Lung (tissue), 11 donors: ENCODE measurements at regions not wholly inside any gene's neighbourhood (a gene's known extent, or its start where the extent isn't known, plus 50 kb on each side); places are given as distances from the start of the nearest gene placed in this dataset.

ENCODE experiments used
- ATAC-seq: fragments of 200-7000 bp; cut with Tn5 transposase; one replicate; pipeline ENCODE4 v1.9.1; 2020; ENCODE audit warnings: moderate number of reproducible peaks; ENCODE audit not compliant: insufficient read depth, low FRiP score
- DNase-seq, 3 donors: peaks; one replicate each; pipeline ENCODE4 v3.0.0-alpha.2; 2013 to 2017
- H3K27ac ChIP-seq, 2 donors: one replicate each; pipeline ENCODE4 v1.5.1; 2013; ENCODE audit warnings: mild to moderate bottlenecking in 2 of 2, moderate library complexity in 2 of 2, control low read depth in 1 of 2, inconsistent platforms in 1 of 2, low read depth in 1 of 2, low read length in 1 of 2
- H3K27me3 ChIP-seq, 3 donors: one replicate each; pipeline ENCODE4 v1.5.1; 2013; ENCODE audit warnings: low read length in 2 of 3; ENCODE audit not compliant: control insufficient read depth in 3 of 3, insufficient read depth in 3 of 3
- H3K36me3 ChIP-seq, 4 donors: one replicate each; pipeline ENCODE4 v1.5.1; 2013; ENCODE audit warnings: low read length in 4 of 4, mild to moderate bottlenecking in 1 of 4, moderate library complexity in 1 of 4; ENCODE audit not compliant: control insufficient read depth in 4 of 4, insufficient read depth in 4 of 4
- H3K4me1 ChIP-seq, 5 donors: one replicate each; pipeline ENCODE4 v1.5.1; 2013; ENCODE audit warnings: low read length in 5 of 5, mild to moderate bottlenecking in 2 of 5, moderate library complexity in 1 of 5; ENCODE audit not compliant: control insufficient read depth in 5 of 5, insufficient read depth in 5 of 5
- H3K4me3 ChIP-seq: one replicate; pipeline ENCODE4 v1.5.1; 2013; ENCODE audit warnings: mild to moderate bottlenecking, control low read depth, moderate library complexity
- H3K9ac ChIP-seq, 2 donors: one replicate each; pipeline ENCODE4 v1.5.1; 2013; ENCODE audit warnings: low read length in 2 of 2, control low read depth in 1 of 2; ENCODE audit not compliant: insufficient read depth in 1 of 2
- H3K9me3 ChIP-seq, 4 donors: one replicate each; pipeline ENCODE4 v1.5.1; 2013; ENCODE audit warnings: low read length in 3 of 4, mild to moderate bottlenecking in 1 of 4, moderate library complexity in 1 of 4; ENCODE audit not compliant: control insufficient read depth in 4 of 4, insufficient read depth in 3 of 4
- WGBS, 2 donors: extraction: QIAGEN DNeasy Blood & Tissue Kit; methylation state at CpG; one replicate each; pipeline ENCODE4 v1.1.7; 2013; 5-methylcytosine and 5-hydroxymethylcytosine counted together
- TF ChIP-seq, protein P1 (sequence below): IDR thresholded peaks from 2 replicates; pipeline ENCODE4 v1.5.1; 2012; ENCODE audit warnings: mild to moderate bottlenecking; ENCODE audit errors: control extremely low read depth, extremely low read depth
- donor health status: control.
- donor health status: control.
- donor health status: Bipolar disorder and iron deficiency.
- donor health status: healthy.
- donor health status: DM: yes; HTN: yes; CAD: no.

DNA sequence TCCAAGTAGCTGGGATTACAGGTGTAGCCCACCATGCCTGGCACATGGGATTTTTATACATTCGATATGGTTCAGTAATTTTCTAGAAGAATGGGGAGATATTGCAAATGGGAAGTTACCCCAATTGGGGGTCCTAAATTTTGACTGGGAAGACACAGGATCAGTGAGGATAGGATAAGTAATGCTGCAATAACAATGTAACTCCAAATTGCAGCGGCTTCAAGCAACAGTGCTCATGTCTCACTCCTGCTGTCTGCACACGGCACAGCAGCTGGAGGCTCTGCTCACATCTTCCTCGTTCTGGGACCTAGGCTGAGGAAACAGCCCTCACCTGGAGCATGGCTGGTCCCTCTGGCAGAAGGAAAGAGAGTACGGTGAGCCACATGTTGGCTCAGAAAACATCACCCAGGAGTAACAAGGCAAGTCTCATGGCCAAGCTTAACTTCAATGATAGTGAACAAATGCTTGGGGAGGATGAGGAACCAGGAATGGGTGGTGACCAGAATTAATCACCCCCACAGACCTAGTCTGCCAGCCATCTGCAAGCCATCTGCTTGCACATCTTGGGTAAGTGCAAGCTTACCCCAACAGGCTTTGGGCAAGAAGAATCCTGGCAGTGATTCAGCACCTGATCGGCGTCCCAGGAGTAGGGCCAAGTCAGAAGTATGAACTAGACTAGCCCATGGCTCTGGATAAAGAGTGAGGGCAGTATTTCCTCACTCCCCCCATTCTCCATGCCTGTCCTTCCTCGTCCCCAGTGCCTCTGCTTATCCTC lies 229.2 kb downstream of the COPRS start:
- peak in 1 of 3 donors; percentile 5 for DNase-seq
- Histone ChIP-seq H3K27ac (no peak overlapping the region), H3K27me3 (no peaks in the 10 kb centered on the region), H3K36me3 (no peaks in the 10 kb centered on the region), H3K4me3 (no peak overlapping the region), H3K4me1 (no peaks in the 10 kb centered on the region), H3K9ac (no peak overlapping the region), H3K9me3 (peaks cover 0 to 10% (median 4%) of the 10 kb centered on the region in 4 donors)
- TF ChIP-seq, protein P1, sequence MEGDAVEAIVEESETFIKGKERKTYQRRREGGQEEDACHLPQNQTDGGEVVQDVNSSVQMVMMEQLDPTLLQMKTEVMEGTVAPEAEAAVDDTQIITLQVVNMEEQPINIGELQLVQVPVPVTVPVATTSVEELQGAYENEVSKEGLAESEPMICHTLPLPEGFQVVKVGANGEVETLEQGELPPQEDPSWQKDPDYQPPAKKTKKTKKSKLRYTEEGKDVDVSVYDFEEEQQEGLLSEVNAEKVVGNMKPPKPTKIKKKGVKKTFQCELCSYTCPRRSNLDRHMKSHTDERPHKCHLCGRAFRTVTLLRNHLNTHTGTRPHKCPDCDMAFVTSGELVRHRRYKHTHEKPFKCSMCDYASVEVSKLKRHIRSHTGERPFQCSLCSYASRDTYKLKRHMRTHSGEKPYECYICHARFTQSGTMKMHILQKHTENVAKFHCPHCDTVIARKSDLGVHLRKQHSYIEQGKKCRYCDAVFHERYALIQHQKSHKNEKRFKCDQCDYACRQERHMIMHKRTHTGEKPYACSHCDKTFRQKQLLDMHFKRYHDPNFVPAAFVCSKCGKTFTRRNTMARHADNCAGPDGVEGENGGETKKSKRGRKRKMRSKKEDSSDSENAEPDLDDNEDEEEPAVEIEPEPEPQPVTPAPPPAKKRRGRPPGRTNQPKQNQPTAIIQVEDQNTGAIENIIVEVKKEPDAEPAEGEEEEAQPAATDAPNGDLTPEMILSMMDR, result no peak
- WGBS, 2 donors, result 77 to 92% methylated on average over 8 of the region's 8 CpGs
- ATAC-seq, result no peak

DNA sequence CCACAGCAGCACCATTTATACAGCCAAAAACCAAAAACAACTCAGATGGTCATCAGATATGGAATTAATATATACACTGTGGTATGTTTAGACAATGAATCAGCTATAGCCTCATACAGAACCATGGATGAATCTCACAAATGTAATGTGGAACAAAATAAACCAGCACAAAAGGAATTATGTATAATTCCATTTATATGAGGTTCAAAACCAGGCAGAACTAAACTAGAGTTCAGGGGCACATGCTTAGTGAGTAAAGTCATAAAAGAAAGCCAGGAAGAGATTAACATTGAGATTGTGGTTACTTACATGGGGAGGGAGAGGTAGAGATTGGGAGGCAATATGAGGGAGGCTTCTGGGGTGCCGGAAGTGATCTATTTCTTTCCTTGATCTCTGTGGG lies 231.1 kb downstream of the COPRS start:
- H3K9ac ChIP-seq, result no peak overlapping the region
- H3K4me3 ChIP-seq, result no peak overlapping the region
- H3K4me1 ChIP-seq, result no peaks in the 10 kb centered on the region
- TF ChIP-seq, protein P1, result no peak
- no peak for DNase-seq
- 76 to 96% methylated on average over 1 of the region's 1 CpG for WGBS, 2 donors
- no peak for ATAC-seq
- H3K27me3 ChIP-seq, result no peaks in the 10 kb centered on the region
- peaks cover 0 to 11% (median 6%) of the 10 kb centered on the region in 4 donors for H3K9me3 ChIP-seq
- no peaks in the 10 kb centered on the region for H3K36me3 ChIP-seq
- no peak overlapping the region for H3K27ac ChIP-seq

GRCh38 chr17:31623990-31624389 lies 232.5 kb downstream of the RAB11FIP4 start:
- Histone ChIP-seq H3K4me3 (no peak overlapping the region), H3K36me3 (no peaks in the 10 kb centered on the region), H3K27me3 (no peaks in the 10 kb centered on the region), H3K9me3 (peaks cover 0 to 7% (median 6%) of the 10 kb centered on the region in 4 donors), H3K9ac (no peak overlapping the region), H3K4me1 (no peaks in the 10 kb centered on the region), H3K27ac (no peak overlapping the region)
- TF ChIP-seq, protein P1, result no peak
- WGBS, 2 donors, result 82 to 91% methylated on average over 1 of the region's 1 CpG
- DNase-seq (no peak), ATAC-seq (no peak)
